Activated naive CD8-positive, alpha-beta T cell treated with anti-CD3 and anti-CD28 coated beads, Interleukin-2, amount 50 U/mL, for 24 hours (primary cell): ENCODE measurements at regions not wholly inside any gene's neighbourhood (a gene's known extent, or its start where the extent isn't known, plus 50 kb on each side); places are given as distances from the start of the nearest gene placed in this dataset.
"Not testable (repeated sequence)": the region's sequence is repeated elsewhere in the genome, so short reads cannot be mapped to it uniquely, and the experiment has no call there.

Source experiments
- ATAC-seq: fragments of 150-1000 bp; cut with Tn5 transposase; one replicate; pipeline ENCODE4 v1.10.0; 2021
- DNase-seq: peaks from one replicate; pipeline ENCODE4 v3.0.0; 2021
- H3K27ac Mint-ChIP-seq: one replicate; pipeline ENCODE4 v1.8.0; 2021; ENCODE audit warnings: mild to moderate bottlenecking, mixed read lengths
- H3K27me3 Mint-ChIP-seq: one replicate; pipeline ENCODE4 v1.8.0; 2021; ENCODE audit warnings: mixed read lengths
- H3K36me3 Mint-ChIP-seq: one replicate; pipeline ENCODE4 v1.8.0; 2021; ENCODE audit warnings: low read depth, mixed read lengths
- H3K4me1 Mint-ChIP-seq: one replicate; pipeline ENCODE4 v1.8.0; 2021; ENCODE audit warnings: mixed read lengths
- H3K4me3 Mint-ChIP-seq: one replicate; pipeline ENCODE4 v1.8.0; 2021; ENCODE audit warnings: mild to moderate bottlenecking, moderate library complexity, mixed read lengths
- H3K9me3 Mint-ChIP-seq: one replicate; pipeline ENCODE4 v1.8.0; 2021; ENCODE audit warnings: mixed read lengths

GRCh38 chr5:154673506-154673905 lies 81.7 kb upstream of the LARP1 start:
- Mint-ChIP-seq H3K27ac (no peak overlapping the region), H3K4me1 (no peaks in the 10 kb centered on the region), H3K27me3 (no peaks in the 10 kb centered on the region), H3K9me3 (peaks cover 4% of the 10 kb centered on the region), H3K36me3 (no peaks in the 10 kb centered on the region), H3K4me3 (no peak overlapping the region)
- no peak for ATAC-seq
- DNase-seq = no peak

GRCh38 chr5:154669913-154670312 lies 85.3 kb upstream of the LARP1 start:
- H3K36me3 Mint-ChIP-seq, ATAC-seq, H3K4me3 Mint-ChIP-seq, H3K27ac Mint-ChIP-seq, H3K4me1 Mint-ChIP-seq, H3K27me3 Mint-ChIP-seq, DNase-seq: not testable (repeated sequence)
- H3K9me3 Mint-ChIP-seq = peaks cover 14% of the 10 kb centered on the region

- H3K27ac Mint-ChIP-seq = no peak overlapping the region
- DNase-seq = no peak
- peaks cover 2% of the 10 kb centered on the region for H3K27me3 Mint-ChIP-seq
- H3K36me3 Mint-ChIP-seq = peaks cover 2% of the 10 kb centered on the region
- no peaks in the 10 kb centered on the region for H3K4me1 Mint-ChIP-seq
- no peak overlapping the region for H3K4me3 Mint-ChIP-seq
- ATAC-seq = no peak
- H3K9me3 Mint-ChIP-seq = peaks cover 17% of the 10 kb centered on the region
Measured at GRCh38 chr5:154669402-154669801, 85.8 kb upstream of the LARP1 start.

GRCh38 chr5:154664869-154665268 lies 90.3 kb upstream of the LARP1 start:
- DNase-seq (no peak), ATAC-seq (no peak)
- Mint-ChIP-seq H3K4me3 (no peak overlapping the region), H3K36me3 (peaks cover 4% of the 10 kb centered on the region), H3K27me3 (peaks cover 2% of the 10 kb centered on the region), H3K9me3 (peaks cover 21% of the 10 kb centered on the region), H3K4me1 (no peaks in the 10 kb centered on the region), H3K27ac (no peak overlapping the region)

GRCh38 chr5:154663424-154663823 lies 91.8 kb upstream of the LARP1 start:
- H3K9me3 Mint-ChIP-seq = peaks cover 18% of the 10 kb centered on the region
- peaks cover 4% of the 10 kb centered on the region for H3K36me3 Mint-ChIP-seq
- no peaks in the 10 kb centered on the region for H3K4me1 Mint-ChIP-seq
- no peak overlapping the region for H3K4me3 Mint-ChIP-seq
- ATAC-seq (no peak), DNase-seq (no peak)
- no peak overlapping the region for H3K27ac Mint-ChIP-seq
- peaks cover 2% of the 10 kb centered on the region for H3K27me3 Mint-ChIP-seq

GRCh38 chr5:154654486-154655371 lies 100.4 kb upstream of the LARP1 start:
- no peak for ATAC-seq
- no peak for DNase-seq
- H3K9me3 Mint-ChIP-seq = no peaks in the 10 kb centered on the region
- peaks cover 13% of the 10 kb centered on the region for H3K4me1 Mint-ChIP-seq
- H3K27me3 Mint-ChIP-seq = no peaks in the 10 kb centered on the region
- no peak overlapping the region for H3K27ac Mint-ChIP-seq
- no peak overlapping the region for H3K4me3 Mint-ChIP-seq
- H3K36me3 Mint-ChIP-seq = no peaks in the 10 kb centered on the region

- Mint-ChIP-seq H3K4me3 (no peak overlapping the region), H3K36me3 (no peaks in the 10 kb centered on the region), H3K27me3 (no peaks in the 10 kb centered on the region), H3K27ac (no peak overlapping the region), H3K9me3 (no peaks in the 10 kb centered on the region), H3K4me1 (peaks cover 13% of the 10 kb centered on the region)
- ATAC-seq = no peak
- no peak for DNase-seq
Measured at GRCh38 chr5:154653764-154654485, 101.3 kb upstream of the LARP1 start.

GRCh38 chr5:154653418-154653763 lies 101.8 kb upstream of the LARP1 start:
- Mint-ChIP-seq H3K36me3 (no peaks in the 10 kb centered on the region), H3K4me3 (no peak overlapping the region), H3K9me3 (no peaks in the 10 kb centered on the region), H3K4me1 (peaks cover 13% of the 10 kb centered on the region), H3K27me3 (peaks cover 2% of the 10 kb centered on the region), H3K27ac (no peak overlapping the region)
- no peak for ATAC-seq
- no peak for DNase-seq

GRCh38 chr5:154652746-154653417 lies 102.3 kb upstream of the LARP1 start:
- DNase-seq = no peak
- Mint-ChIP-seq H3K9me3 (no peaks in the 10 kb centered on the region), H3K4me3 (no peak overlapping the region), H3K36me3 (no peaks in the 10 kb centered on the region), H3K27me3 (peaks cover 4% of the 10 kb centered on the region), H3K27ac (no peak overlapping the region), H3K4me1 (peaks cover 15% of the 10 kb centered on the region)
- no peak for ATAC-seq

- not testable (repeated sequence) for H3K9me3 Mint-ChIP-seq, DNase-seq, ATAC-seq, H3K27ac Mint-ChIP-seq, H3K36me3 Mint-ChIP-seq, H3K4me3 Mint-ChIP-seq
- peaks cover 14% of the 10 kb centered on the region for H3K27me3 Mint-ChIP-seq
- H3K4me1 Mint-ChIP-seq = peaks cover 26% of the 10 kb centered on the region
Measured at GRCh38 chr5:154651795-154652194, 103.4 kb upstream of the LARP1 start.

GRCh38 chr5:154648706-154649105 lies 106.5 kb upstream of the LARP1 start:
- H3K9me3 Mint-ChIP-seq = peaks cover 1% of the 10 kb centered on the region
- H3K4me1 Mint-ChIP-seq = peaks cover 17% of the 10 kb centered on the region
- H3K27ac Mint-ChIP-seq = no peak overlapping the region
- H3K4me3 Mint-ChIP-seq = no peak overlapping the region
- peaks cover 19% of the 10 kb centered on the region for H3K27me3 Mint-ChIP-seq
- DNase-seq = no peak
- no peak for ATAC-seq
- no peaks in the 10 kb centered on the region for H3K36me3 Mint-ChIP-seq

- Mint-ChIP-seq H3K27me3 (peaks cover 19% of the 10 kb centered on the region), H3K4me1 (peaks cover 17% of the 10 kb centered on the region), H3K4me3 (no peak overlapping the region), H3K36me3 (no peaks in the 10 kb centered on the region), H3K27ac (no peak overlapping the region), H3K9me3 (peaks cover 6% of the 10 kb centered on the region)
- no peak for DNase-seq
- no peak for ATAC-seq
Measured at GRCh38 chr5:154648229-154648628, 106.9 kb upstream of the LARP1 start.

- H3K27me3 Mint-ChIP-seq = peaks cover 22% of the 10 kb centered on the region
- no peaks in the 10 kb centered on the region for H3K36me3 Mint-ChIP-seq
- DNase-seq (no peak), ATAC-seq (no peak)
- no peak overlapping the region for H3K27ac Mint-ChIP-seq
- peaks cover 17% of the 10 kb centered on the region for H3K4me1 Mint-ChIP-seq
- peaks cover 10% of the 10 kb centered on the region for H3K9me3 Mint-ChIP-seq
- H3K4me3 Mint-ChIP-seq = peak overlapping the region; percentile 73
Measured at GRCh38 chr5:154647761-154648145, 107.4 kb upstream of the LARP1 start.

GRCh38 chr5:154647114-154647760 lies 107.9 kb upstream of the LARP1 start:
- DNase-seq (peak; percentile 44), ATAC-seq (peak; percentile 69)

More at GRCh38 chr5:154647114-154647760, 107.9 kb upstream of the LARP1 start:
- peak overlapping the region; percentile 39 for H3K27ac Mint-ChIP-seq
- H3K9me3 Mint-ChIP-seq = peaks cover 10% of the 10 kb centered on the region
- no peaks in the 10 kb centered on the region for H3K36me3 Mint-ChIP-seq
- peaks cover 17% of the 10 kb centered on the region for H3K4me1 Mint-ChIP-seq
- H3K4me3 Mint-ChIP-seq = peak overlapping the region; percentile 73
- peaks cover 22% of the 10 kb centered on the region for H3K27me3 Mint-ChIP-seq
